Stimulated activated CD8-positive, alpha-beta memory T cell treated with anti-CD3 and anti-CD28 coated beads, Interleukin-2, amount 100 ng/mL, for 48 hours (primary cell): ENCODE measurements at regions not wholly inside any gene's neighbourhood (a gene's known extent, or its start where the extent isn't known, plus 50 kb on each side); places are given as distances from the start of the nearest gene placed in this dataset.
A peak's percentile ranks its signal among the peaks of the same experiment; 100 is the strongest.
"Not testable (repeated sequence)": the region's sequence is repeated elsewhere in the genome, so short reads cannot be mapped to it uniquely, and the experiment has no call there.

Source experiments
- DNase-seq, 2 donors: peaks; one replicate each; pipeline ENCODE4 v3.0.0-alpha.2; 2020; ENCODE audit warnings: low read depth in 2 of 2

DNA sequence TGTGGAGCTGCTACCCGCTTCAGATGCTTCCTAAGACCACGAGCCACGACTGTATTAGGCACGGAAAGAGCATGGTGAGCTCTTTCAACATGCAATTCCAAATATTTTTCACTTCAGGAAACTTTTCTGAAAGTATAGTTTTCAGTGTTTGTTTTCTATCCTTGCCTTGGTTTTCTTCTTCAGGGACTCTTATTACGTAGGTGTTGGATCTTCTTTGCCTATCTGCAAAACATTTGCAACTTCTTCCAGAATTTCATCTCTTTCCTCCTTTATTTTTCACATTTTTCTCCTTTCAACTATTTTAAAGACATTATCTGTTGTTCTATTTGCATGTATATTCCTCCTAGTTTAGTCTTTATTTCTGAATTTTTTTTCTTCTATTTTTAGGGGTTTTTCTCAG lies 148.9 kb upstream of the LSM14A start:
- DNase-seq = no peak

- no peak for DNase-seq
Measured at GRCh38 chr19:34033880-34034279, 138.4 kb upstream of the LSM14A start.

DNA sequence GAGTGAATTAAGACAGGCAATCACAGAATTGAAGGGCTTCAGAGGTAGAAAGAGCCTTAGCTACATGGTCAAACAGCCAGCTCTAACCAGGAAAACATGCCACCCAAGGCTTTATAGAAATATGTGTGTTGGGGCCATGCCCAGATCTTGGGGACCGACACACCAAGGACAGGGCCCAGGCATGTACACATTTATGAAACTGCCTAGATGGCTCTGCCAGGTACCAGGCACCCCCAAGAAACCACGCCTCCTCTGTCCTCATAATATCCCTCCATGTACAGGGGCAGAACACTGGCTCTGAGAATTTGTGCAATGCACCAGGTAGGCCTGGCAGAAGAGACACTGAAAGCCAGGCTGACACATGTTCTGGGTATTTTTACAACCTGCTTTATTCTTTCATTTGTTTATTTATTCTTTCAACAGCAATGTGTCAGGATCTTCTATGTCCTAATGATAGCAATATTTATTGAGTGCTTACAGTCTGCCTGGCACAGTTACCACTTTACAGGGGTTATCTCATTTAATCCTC lies 137.9 kb upstream of the LSM14A start:
- DNase-seq = no peak

DNA sequence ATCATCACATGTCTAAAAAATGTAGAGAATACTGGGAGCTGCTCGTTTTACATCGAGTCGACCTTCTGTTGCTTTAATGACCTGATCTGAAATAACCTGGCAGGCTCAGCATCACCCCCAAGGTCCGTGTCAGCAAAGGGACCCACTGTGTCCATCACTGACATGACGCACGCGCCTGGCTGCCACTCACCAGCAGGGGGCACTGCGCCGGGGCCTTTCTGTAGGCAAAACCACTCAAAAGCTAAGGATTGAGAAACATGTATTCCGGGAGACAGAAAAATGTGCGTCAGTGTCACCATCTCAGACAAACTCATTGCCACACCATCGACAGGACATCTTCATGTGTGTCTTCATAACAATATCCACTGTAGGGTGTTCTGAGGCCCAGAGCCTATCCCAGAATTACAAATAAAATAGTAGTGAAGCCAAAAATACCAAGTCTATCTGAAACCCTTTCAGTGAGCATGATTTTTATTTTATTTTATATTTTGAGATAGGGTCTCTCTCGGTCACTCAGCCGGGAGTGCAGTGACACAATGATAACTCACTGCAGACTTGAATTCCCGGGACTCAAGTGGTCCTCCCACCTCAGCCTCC lies 130.3 kb upstream of the LSM14A start:
- DNase-seq = peak; percentile 70 to 73

DNA sequence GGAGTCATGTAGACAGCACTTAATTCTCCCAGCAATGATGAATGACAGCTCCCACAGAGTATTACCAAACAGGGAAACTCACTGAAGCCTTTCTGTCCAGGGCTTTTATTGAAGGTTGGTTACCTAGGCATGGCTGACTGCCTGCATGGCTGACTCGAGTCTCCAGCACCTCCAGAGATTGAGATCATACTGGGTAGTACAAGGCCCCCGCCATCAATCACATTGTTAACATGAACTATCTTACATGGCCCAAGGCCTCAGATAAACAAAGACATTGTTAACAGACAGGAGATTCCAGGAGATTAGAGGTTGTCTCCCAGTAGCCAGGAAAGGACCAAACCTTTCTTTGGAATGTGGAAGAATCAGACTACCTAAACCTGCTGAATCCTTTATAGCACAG lies 128.3 kb upstream of the LSM14A start:
- DNase-seq = no peak

- DNase-seq = no peak
Measured at GRCh38 chr19:34049944-34050343, 122.4 kb upstream of the LSM14A start.

- DNase-seq = not testable (repeated sequence)
Measured at GRCh38 chr19:34050430-34050829, 121.9 kb upstream of the LSM14A start.

DNA sequence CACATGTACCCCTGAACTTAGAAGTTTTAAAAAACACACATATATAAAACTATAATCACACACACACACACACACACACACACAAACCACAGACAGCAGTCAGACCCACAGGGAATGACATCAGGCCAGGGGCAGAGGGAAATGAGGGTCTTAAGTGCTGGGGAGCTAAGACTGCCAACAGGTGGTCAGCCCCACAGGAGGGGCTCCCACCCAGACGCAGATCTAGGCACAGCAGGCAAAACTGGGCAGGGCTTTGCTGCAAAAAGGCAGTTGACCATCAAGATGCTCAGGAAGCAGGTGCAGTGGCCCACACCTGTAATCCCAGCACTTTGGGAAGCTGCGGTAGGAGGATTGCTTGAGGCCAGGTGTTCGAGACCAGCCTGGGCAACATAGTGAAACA lies 121.0 kb upstream of the LSM14A start:
- no peak for DNase-seq

GRCh38 chr19:34057155-34057554 lies 115.1 kb upstream of the LSM14A start:
- DNase-seq = no peak

DNA sequence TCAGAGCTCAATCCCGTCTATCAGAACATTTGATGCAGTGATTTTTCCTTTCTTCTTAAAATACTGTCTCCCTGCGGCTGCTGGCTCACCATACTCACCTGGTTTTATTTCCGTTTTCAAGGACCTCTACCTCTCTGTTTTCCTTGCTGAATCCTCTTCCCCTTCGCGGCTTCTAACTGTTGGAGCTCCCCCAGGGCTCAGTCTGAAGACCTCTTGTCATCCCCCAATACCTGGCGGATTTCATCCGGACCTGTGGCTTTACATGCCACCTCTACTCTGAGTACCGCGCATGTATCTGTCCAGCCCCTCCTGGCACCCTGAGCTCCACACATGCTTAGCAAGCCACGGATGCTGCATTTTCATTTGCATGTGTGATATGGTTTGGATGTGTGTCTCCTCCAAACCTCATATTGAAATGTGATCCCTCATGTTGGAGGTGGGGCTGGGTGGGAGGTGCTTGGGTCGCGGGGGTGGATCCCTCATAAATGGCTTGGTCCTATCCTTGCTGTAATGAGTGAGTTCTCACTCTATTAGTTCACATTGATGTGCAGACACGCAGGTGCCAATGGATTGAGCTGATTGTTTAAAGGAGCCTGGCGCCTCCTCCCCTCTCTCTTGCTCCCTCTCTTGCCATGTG lies 106.2 kb upstream of the LSM14A start:
- no peak for DNase-seq

GRCh38 chr19:34067861-34068271 lies 104.4 kb upstream of the LSM14A start:
- DNase-seq = no peak

DNA sequence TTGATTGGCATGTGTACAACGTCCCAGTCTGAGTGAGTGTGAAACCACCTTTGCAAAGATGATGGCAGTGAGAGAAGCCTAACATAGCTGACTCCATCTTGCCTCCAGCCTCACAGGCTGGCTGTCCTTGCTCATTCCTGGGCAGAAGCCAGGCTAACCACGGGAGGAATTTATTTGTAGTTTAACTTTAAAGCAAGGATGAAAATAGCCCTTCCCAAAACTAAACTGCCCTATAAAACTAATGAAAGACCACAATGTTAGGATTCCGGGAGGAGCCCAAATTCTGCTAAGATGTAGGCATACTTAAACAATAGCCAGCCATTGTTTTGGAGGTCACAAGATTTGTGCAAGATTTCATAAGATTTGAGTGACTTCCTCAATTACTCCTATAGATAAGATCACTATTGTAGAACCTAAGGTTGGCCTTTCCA lies 96.6 kb upstream of the LSM14A start:
- DNase-seq = no peak

DNA sequence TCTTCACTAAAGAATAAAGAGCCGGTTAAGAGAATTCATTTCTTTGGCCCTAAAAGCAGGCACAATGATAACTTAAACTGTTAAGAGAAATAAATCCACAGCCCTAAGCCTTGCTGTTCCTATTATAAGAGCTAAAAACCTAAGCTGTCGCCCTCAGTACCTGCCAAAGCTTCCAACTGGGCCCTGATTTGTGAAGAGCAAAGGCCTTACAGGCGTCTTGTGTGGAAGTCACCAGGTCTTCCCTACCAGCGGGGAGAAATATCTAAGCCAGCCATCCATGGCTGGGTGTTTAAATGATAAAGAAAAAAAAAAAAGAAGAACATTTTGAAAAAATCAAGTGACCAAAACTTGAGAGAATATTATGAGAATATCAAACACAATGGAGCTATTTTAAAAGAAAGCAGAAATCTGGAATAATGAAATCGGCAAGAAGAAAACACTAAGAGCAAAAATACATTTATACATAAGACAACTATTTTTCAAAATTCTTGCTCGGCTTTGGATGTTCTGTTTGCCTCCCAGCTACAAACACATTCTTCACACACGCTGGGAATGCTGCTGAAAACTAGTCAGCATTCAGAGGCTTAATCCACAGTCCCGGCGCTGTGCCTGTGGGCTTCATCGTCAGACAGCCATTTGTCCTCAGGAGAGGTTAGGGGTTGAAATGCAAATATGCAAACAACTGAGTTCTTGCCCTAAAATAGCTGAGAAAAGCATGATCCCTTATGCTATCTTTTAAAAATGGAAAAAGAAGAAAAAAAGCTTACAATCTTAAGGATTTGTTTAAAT lies 89.8 kb upstream of the LSM14A start:
- DNase-seq = no peak

- DNase-seq = no peak
Measured at GRCh38 chr19:34084396-34085145, 87.7 kb upstream of the LSM14A start.

- no peak for DNase-seq
Measured at GRCh38 chr19:34085336-34085735, 87.0 kb upstream of the LSM14A start.

- no peak for DNase-seq
Measured at GRCh38 chr19:34088292-34088691, 84.0 kb upstream of the LSM14A start.

- no peak for DNase-seq
Measured at GRCh38 chr19:34089566-34089965, 82.7 kb upstream of the LSM14A start.

- no peak for DNase-seq
Measured at GRCh38 chr19:34094960-34095359, 77.3 kb upstream of the LSM14A start.

GRCh38 chr19:34095411-34095810 lies 76.9 kb upstream of the LSM14A start:
- DNase-seq = not testable (repeated sequence)

GRCh38 chr19:34096020-34096915 lies 76.0 kb upstream of the LSM14A start:
- no peak for DNase-seq

GRCh38 chr19:34104096-34104495 lies 68.2 kb upstream of the LSM14A start:
- DNase-seq = no peak
